Body of pancreas (tissue), 4 donors: ENCODE measurements at regions not wholly inside any gene's neighbourhood (a gene's known extent, or its start where the extent isn't known, plus 50 kb on each side); places are given as distances from the start of the nearest gene placed in this dataset.

ENCODE experiments used
- POLR2A ChIP-seq, 3 donors: fragments of 450-650 bp; IDR thresholded peaks; one replicate each; pipeline ENCODE4 v1.6.1; 2016; ENCODE audit warnings: antibody characterized with exemption in 3 of 3, mild to moderate bottlenecking in 2 of 3
- TF ChIP-seq, protein P1 (sequence below), 7 experiments: fragments of 450-650 bp in 4 of 7; fragments of 200-600 bp in 3 of 7; sonication (generic) in 3 of 7; IDR thresholded peaks; one replicate each; pipeline ENCODE4 v1.5.1; 2016 to 2019; ENCODE audit warnings: antibody characterized with exemption in 7 of 7

DNA sequence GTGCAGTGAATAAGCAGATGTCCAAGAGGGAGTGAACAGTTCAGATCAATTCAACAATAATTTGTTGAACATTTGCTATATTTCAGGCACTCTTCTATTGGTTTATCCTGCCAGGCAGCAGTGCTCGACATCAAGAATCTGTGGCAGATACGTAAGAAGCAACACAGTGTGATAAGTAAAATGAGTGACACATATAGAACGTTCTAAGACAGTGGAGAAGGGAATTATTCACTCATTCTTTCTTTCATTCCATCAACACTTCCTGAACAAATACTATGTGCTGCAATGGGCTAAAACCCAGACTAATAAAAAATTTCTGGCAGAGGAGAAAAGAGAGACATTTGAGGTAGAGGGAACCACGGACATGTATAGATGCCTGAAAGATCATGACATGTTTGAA is 89.9 kb upstream of the GLIS3 start:
- TF ChIP-seq, protein P1, sequence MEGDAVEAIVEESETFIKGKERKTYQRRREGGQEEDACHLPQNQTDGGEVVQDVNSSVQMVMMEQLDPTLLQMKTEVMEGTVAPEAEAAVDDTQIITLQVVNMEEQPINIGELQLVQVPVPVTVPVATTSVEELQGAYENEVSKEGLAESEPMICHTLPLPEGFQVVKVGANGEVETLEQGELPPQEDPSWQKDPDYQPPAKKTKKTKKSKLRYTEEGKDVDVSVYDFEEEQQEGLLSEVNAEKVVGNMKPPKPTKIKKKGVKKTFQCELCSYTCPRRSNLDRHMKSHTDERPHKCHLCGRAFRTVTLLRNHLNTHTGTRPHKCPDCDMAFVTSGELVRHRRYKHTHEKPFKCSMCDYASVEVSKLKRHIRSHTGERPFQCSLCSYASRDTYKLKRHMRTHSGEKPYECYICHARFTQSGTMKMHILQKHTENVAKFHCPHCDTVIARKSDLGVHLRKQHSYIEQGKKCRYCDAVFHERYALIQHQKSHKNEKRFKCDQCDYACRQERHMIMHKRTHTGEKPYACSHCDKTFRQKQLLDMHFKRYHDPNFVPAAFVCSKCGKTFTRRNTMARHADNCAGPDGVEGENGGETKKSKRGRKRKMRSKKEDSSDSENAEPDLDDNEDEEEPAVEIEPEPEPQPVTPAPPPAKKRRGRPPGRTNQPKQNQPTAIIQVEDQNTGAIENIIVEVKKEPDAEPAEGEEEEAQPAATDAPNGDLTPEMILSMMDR (IDR thresholded peaks at IDR 0.05): no peak
- TF ChIP-seq POLR2A (IDR thresholded peaks at IDR 0.05): no peak
